Fibroblast of lung (primary cell): ENCODE measurements at regions not wholly inside any gene's neighbourhood (a gene's known extent, or its start where the extent isn't known, plus 50 kb on each side); places are given as distances from the start of the nearest gene placed in this dataset.

Experiments used
- DNase-seq, 2 donors: peaks; one replicate each; pipeline versions ENCODE4 v3.0.0 to v3.0.0-alpha.2; 2010; ENCODE audit warnings: low read depth in 2 of 2
- H2AFZ ChIP-seq: 2 replicates; pipeline ENCODE4 v1.5.1; 2012; ENCODE audit warnings: low read length, control low read depth, inconsistent platforms
- H3K27ac ChIP-seq: 2 replicates; pipeline ENCODE4 v1.5.1; 2011; ENCODE audit warnings: low read length, control low read depth; ENCODE audit not compliant: insufficient read depth
- H3K27me3 ChIP-seq: 2 replicates; pipeline ENCODE4 v1.5.1; 2011; ENCODE audit warnings: mild to moderate bottlenecking, low read length; ENCODE audit not compliant: control insufficient read depth, insufficient read depth
- H3K36me3 ChIP-seq: 2 replicates; pipeline ENCODE4 v1.5.1; 2011; ENCODE audit warnings: low read length; ENCODE audit not compliant: control insufficient read depth, insufficient read depth
- H3K4me1 ChIP-seq: 2 replicates; pipeline ENCODE4 v1.5.1; 2011; ENCODE audit warnings: low read length; ENCODE audit not compliant: control insufficient read depth, insufficient read depth; ENCODE audit errors: extremely low read depth
- H3K4me2 ChIP-seq: 2 replicates; pipeline ENCODE4 v1.5.1; 2011; ENCODE audit warnings: low read length, control low read depth; ENCODE audit not compliant: insufficient read depth; ENCODE audit errors: extremely low read depth
- H3K4me3 ChIP-seq, 4 experiments: fragments of 200-600 bp in 1 of 4; sonication (generic) in 1 of 4; replicated peaks in 1 of 4; 2 replicates each; pipeline ENCODE4 v1.5.1; 2011 to 2016; ENCODE audit warnings: low read length in 4 of 4, low read depth in 3 of 4, mild to moderate bottlenecking in 3 of 4, control low read depth in 2 of 4, inconsistent platforms in 1 of 4, mixed read lengths in 1 of 4; ENCODE audit not compliant: insufficient read depth in 1 of 4; ENCODE audit errors: control extremely low read depth in 1 of 4
- H3K79me2 ChIP-seq: 2 replicates; pipeline ENCODE4 v1.5.1; 2012; ENCODE audit warnings: mild to moderate bottlenecking, low read length, inconsistent platforms; ENCODE audit not compliant: control insufficient read depth, insufficient read depth
- H3K9ac ChIP-seq: 2 replicates; pipeline ENCODE4 v1.5.1; 2011; ENCODE audit warnings: mild to moderate bottlenecking, low read length, control low read depth; ENCODE audit not compliant: insufficient read depth
- H3K9me3 ChIP-seq: 2 replicates; pipeline ENCODE4 v1.5.1; 2012; ENCODE audit warnings: low read depth, low read length; ENCODE audit not compliant: control insufficient read depth, insufficient read depth
- H4K20me1 ChIP-seq: 2 replicates; pipeline ENCODE4 v1.5.1; 2011; ENCODE audit warnings: low read length; ENCODE audit not compliant: control insufficient read depth, insufficient read depth; ENCODE audit errors: extremely low read depth
- EZH2 ChIP-seq: IDR thresholded peaks from 2 replicates; pipeline ENCODE4 v1.5.1; 2012; ENCODE audit warnings: low read length, control low read depth, mild to moderate bottlenecking; ENCODE audit errors: missing control alignments
- TF ChIP-seq, protein P1 (sequence below), 2 donors: IDR thresholded peaks in 1 of 2; conservative IDR thresholded peaks in 1 of 2; 1 replicate in 1 of 2; 2 replicates in 1 of 2; pipeline ENCODE4 v1.5.1; 2011 to 2012; ENCODE audit warnings: low read length in 2 of 2, control low read depth in 1 of 2, inconsistent platforms in 1 of 2, low read depth in 1 of 2, mild to moderate bottlenecking in 1 of 2

DNA sequence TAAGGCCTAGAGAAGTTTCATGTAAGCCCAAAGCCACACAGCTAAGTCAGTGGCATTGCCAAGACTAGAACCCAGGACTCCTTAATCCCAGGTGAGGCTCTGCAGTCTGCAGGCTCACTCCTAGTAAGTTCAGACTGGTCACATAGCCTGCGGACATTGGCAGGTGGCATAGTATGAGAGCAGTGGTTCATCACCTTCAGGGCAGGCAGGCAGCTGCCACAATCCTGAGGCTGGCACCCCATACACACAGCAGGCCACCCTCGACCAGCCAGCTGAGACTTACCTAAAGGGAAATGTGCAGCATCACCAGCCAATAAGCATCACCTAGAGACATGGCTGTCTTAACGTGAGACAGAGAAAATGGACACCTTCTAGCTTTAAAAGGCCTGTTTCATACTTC, 231.6 kb upstream of the UBASH3B start:
- no peaks in the 10 kb centered on the region for H3K27me3 ChIP-seq
- TF ChIP-seq, protein P1, sequence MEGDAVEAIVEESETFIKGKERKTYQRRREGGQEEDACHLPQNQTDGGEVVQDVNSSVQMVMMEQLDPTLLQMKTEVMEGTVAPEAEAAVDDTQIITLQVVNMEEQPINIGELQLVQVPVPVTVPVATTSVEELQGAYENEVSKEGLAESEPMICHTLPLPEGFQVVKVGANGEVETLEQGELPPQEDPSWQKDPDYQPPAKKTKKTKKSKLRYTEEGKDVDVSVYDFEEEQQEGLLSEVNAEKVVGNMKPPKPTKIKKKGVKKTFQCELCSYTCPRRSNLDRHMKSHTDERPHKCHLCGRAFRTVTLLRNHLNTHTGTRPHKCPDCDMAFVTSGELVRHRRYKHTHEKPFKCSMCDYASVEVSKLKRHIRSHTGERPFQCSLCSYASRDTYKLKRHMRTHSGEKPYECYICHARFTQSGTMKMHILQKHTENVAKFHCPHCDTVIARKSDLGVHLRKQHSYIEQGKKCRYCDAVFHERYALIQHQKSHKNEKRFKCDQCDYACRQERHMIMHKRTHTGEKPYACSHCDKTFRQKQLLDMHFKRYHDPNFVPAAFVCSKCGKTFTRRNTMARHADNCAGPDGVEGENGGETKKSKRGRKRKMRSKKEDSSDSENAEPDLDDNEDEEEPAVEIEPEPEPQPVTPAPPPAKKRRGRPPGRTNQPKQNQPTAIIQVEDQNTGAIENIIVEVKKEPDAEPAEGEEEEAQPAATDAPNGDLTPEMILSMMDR (conservative IDR thresholded peaks at IDR 0.05 in 1 of 2, IDR thresholded peaks at IDR 0.05 in 1 of 2; ENCODE audit: low read depth in 1 of 2, low read length in 2 of 2) = no peak
- no peak for TF ChIP-seq EZH2
- H3K79me2 ChIP-seq = no peaks in the 10 kb centered on the region
- no peak overlapping the region for H3K4me2 ChIP-seq
- no peaks in the 10 kb centered on the region for H3K4me1 ChIP-seq
- H3K9ac ChIP-seq = no peak overlapping the region
- no peaks in the 10 kb centered on the region for H4K20me1 ChIP-seq
- H3K27ac ChIP-seq = no peak overlapping the region
- DNase-seq = no peak
- H3K9me3 ChIP-seq = no peaks in the 10 kb centered on the region
- no peaks in the 10 kb centered on the region for H3K36me3 ChIP-seq
- no peak overlapping the region for H2AFZ ChIP-seq
- H3K4me3 ChIP-seq = no peak overlapping the region

DNA sequence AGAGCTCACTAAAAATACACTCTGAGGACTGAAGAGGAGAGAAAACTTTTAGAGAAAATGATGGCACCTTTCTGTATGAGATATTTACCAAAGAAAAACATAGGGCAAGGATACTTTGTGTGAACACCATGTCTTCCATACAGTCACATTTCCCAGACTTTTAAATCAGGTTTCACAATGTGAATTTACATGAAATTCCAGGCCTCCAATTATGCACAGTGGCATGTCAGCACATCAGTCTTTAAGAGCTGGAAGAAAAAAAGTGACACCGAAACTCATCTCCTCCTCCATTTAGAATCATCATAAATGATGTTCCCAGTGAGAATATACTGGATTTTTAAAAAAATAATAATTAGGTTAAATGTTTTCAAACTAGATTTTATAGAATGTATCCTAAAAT, 232.2 kb upstream of the UBASH3B start:
- no peaks in the 10 kb centered on the region for H3K9me3 ChIP-seq
- no peak overlapping the region for H3K9ac ChIP-seq
- no peak overlapping the region for H2AFZ ChIP-seq
- H3K36me3 ChIP-seq = no peaks in the 10 kb centered on the region
- no peak for DNase-seq
- H3K27ac ChIP-seq = no peak overlapping the region
- no peak overlapping the region for H3K4me2 ChIP-seq
- H4K20me1 ChIP-seq = no peaks in the 10 kb centered on the region
- no peaks in the 10 kb centered on the region for H3K27me3 ChIP-seq
- TF ChIP-seq, protein P1 (conservative IDR thresholded peaks at IDR 0.05 in 1 of 2, IDR thresholded peaks at IDR 0.05 in 1 of 2; ENCODE audit: low read depth in 1 of 2, low read length in 2 of 2) = no peak
- no peak for TF ChIP-seq EZH2
- no peaks in the 10 kb centered on the region for H3K4me1 ChIP-seq
- H3K4me3 ChIP-seq = no peak overlapping the region
- H3K79me2 ChIP-seq = no peaks in the 10 kb centered on the region

DNA sequence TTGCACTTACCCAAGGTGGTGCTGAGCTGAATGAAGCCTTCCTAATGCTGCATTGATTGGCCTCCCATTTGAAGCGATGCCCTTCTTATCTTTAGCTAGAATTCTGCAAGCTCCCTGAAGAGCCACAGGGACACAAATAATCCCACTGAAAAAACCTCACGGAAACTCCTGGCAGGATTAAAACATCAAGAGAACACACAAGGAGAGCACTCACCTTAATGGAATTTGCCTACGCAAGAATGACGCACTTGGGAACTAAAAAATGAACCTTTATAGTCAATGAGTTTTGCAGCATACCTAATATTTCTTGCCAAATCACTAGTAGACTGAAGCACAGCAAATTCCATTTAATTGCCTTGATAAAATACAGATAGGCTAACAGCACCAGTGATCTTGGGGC, 232.8 kb upstream of the UBASH3B start:
- H3K9me3 ChIP-seq = no peaks in the 10 kb centered on the region
- H4K20me1 ChIP-seq = no peaks in the 10 kb centered on the region
- DNase-seq = peak in 1 of 2 donors; percentile 72
- H3K36me3 ChIP-seq = no peaks in the 10 kb centered on the region
- H3K27me3 ChIP-seq = no peaks in the 10 kb centered on the region
- no peak for TF ChIP-seq EZH2
- TF ChIP-seq, protein P1 (conservative IDR thresholded peaks at IDR 0.05 in 1 of 2, IDR thresholded peaks at IDR 0.05 in 1 of 2; ENCODE audit: low read depth in 1 of 2, low read length in 2 of 2) = no peak
- H3K4me2 ChIP-seq = no peak overlapping the region
- no peaks in the 10 kb centered on the region for H3K79me2 ChIP-seq
- H3K4me1 ChIP-seq = no peaks in the 10 kb centered on the region
- H3K27ac ChIP-seq = no peak overlapping the region
- H3K9ac ChIP-seq = no peak overlapping the region
- no peak overlapping the region for H2AFZ ChIP-seq
- H3K4me3 ChIP-seq = no peak overlapping the region
